ENCODE measurements at regions not wholly inside any gene's neighbourhood (a gene's known extent, or its start where the extent isn't known, plus 50 kb on each side); places are given as distances from the start of the nearest gene placed in this dataset.

- no peak for TF ChIP-seq EZH2phosphoT487 (IDR thresholded peaks at IDR 0.05; ENCODE audit: low read depth)
- TF ChIP-seq, protein P1, sequence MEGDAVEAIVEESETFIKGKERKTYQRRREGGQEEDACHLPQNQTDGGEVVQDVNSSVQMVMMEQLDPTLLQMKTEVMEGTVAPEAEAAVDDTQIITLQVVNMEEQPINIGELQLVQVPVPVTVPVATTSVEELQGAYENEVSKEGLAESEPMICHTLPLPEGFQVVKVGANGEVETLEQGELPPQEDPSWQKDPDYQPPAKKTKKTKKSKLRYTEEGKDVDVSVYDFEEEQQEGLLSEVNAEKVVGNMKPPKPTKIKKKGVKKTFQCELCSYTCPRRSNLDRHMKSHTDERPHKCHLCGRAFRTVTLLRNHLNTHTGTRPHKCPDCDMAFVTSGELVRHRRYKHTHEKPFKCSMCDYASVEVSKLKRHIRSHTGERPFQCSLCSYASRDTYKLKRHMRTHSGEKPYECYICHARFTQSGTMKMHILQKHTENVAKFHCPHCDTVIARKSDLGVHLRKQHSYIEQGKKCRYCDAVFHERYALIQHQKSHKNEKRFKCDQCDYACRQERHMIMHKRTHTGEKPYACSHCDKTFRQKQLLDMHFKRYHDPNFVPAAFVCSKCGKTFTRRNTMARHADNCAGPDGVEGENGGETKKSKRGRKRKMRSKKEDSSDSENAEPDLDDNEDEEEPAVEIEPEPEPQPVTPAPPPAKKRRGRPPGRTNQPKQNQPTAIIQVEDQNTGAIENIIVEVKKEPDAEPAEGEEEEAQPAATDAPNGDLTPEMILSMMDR (IDR thresholded peaks at IDR 0.05; ENCODE audit: low read depth, low read length), result no peak
These were observed 209.2 kb upstream of the PMEPA1 start for GRCh38 chr20:57919049-57919448.
